SHP77 treated with DMSO at 0.1 percent for 48 hours (cell line): ENCODE measurements at regions not wholly inside any gene's neighbourhood (a gene's known extent, or its start where the extent isn't known, plus 50 kb on each side); places are given as distances from the start of the nearest gene placed in this dataset.

Experiments used
- DNase-seq: peaks from one replicate; lab custom pipeline; 2025; lab: John Stamatoyannopoulos, UW

DNA sequence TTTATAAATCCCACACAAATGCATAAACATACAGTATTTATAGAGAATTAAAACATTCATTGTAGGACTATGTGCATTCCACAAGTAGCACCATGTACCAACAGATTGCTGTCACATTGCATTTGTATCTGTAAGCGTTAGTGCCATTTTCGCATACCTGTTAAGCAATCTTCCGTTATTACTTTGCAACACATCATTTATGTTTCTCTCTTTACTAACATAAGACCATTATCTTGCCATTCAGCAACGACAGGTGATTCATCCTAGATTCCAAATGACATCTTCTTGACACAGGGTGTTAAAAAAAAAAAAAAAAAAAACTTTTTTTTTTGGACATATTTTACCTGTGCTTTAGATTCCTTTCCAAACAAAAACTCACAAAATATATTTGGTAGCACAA lies 511.8 kb downstream of the ELAVL2 start:
- no peak for DNase-seq

GRCh38 chr9:23319092-23319491 lies 506.9 kb downstream of the ELAVL2 start:
- DNase-seq, result no peak

GRCh38 chr9:23321049-23321448 lies 505.0 kb downstream of the ELAVL2 start:
- DNase-seq, result peak; percentile 18

DNA sequence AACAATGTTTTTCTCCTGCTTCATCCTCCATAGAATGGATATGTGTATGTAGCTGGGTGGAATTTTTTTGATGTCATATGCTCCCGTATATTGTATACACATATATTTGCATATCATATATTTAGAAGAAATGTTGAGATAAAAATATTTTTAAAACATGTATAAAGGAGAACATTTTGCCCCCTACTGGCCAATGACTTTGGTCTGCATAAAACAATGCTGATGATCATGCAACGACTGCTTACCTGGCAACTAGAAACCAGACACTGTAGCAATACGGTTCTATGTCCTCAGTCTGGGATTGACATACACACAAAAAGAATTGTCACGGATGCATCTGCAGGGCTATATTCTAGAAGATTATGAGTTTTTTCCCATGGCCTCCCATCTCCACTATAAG lies 503.6 kb downstream of the ELAVL2 start:
- DNase-seq, result no peak

DNA sequence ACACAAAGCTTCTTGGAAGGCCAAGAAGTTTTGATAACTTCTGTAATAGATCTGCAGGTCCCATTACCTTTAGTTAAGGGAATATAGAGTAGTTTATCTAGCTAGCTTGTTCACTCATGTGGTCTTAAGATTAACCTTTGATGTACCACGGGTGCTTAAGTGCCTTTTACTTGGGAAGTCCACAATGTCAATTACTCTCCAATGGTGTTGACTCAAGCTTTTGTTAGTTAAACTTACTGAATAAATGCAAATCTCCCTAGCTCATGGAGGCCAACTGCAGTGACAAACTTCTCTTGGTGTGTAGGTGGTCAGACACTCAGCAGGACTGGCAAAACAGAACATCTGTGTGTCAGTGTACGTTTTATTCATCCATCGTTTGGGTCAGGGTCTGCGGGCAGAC lies 501.5 kb downstream of the ELAVL2 start:
- no peak for DNase-seq

DNA sequence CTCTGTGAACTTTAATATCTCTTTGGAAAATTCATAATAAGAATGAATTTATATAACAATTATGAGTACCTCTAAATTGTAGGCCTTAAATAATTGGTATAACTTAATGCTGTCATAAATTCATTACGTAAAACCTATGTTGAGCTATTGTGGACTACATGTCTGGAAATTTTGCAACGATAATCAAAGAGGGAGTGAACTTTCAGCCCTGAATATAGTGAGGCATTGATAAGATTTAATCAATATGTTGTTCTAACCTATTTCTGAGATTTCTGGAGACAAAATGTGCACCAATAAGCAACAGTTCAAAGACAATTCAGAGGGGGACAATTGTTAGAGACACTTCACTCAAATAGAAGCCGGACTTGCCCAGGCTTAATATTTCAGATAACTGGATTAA lies 499.4 kb downstream of the ELAVL2 start:
- no peak for DNase-seq

GRCh38 chr9:23341346-23341745 lies 484.7 kb downstream of the ELAVL2 start:
- DNase-seq, result no peak

GRCh38 chr9:23342291-23342690 lies 483.7 kb downstream of the ELAVL2 start:
- DNase-seq, result no peak

GRCh38 chr9:23343226-23343625 lies 482.8 kb downstream of the ELAVL2 start:
- DNase-seq, result no peak

GRCh38 chr9:23361096-23361495 lies 464.9 kb downstream of the ELAVL2 start:
- DNase-seq, result no peak

GRCh38 chr9:23372703-23373102 lies 453.3 kb downstream of the ELAVL2 start:
- DNase-seq, result no peak

GRCh38 chr9:23375511-23375910 lies 450.5 kb downstream of the ELAVL2 start:
- DNase-seq, result no peak

DNA sequence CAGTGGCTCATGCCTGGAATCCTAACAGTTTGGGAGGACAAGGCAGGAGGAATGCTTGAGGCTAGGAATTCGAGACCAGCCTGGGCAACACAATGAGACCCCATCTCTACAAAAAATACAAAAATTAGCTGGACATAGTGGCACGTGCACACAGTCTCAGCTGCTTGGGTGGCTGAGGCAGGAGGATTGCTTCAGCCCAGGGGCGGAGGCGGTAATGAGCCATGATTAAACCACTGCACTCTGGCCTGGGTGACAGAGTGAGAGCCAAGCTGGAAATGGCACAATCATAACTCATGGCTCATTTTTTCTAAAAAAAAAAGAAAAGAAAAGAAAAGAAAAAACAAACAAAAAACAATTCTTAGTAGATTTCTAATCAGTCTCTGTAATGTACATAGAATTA lies 446.2 kb downstream of the ELAVL2 start:
- DNase-seq, result no peak

DNA sequence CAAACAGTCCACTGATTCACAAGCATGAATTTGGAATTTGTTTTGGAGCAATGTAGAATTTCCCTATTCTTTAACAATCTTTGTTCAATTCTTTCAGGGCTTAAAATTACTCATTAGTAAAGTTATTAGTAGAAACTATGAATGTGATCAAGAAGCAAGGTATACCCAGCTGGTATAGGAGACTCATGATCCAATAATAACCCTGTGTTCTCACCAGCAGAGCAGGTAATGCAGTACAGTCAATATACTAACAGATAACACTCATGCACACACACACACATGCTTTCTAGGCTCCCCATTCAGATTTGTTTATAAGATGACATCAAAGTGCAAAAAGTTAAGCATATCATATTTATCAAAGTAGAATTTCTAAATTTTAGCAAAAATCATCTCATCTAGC lies 445.2 kb downstream of the ELAVL2 start:
- no peak for DNase-seq

- DNase-seq, result no peak
These were observed 443.6 kb downstream of the ELAVL2 start for GRCh38 chr9:23382418-23382817.

DNA sequence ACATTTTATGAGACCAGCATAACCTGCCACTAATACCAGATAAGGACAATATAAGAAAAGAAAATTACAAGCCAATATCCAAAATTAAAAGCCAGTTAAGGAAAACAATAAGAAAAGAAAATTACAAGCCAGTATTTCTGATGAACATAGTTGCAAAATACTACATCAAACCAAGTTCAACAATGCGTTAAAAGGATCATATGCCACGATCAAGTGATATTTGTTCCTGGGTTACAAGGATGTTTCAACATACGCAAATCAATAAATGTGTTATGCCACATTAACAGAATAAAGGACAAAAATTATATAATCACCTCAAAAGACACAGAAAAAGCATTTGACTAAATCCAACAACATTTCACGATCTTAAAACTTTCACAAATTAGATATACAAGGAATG lies 431.9 kb downstream of the ELAVL2 start:
- DNase-seq, result no peak

DNA sequence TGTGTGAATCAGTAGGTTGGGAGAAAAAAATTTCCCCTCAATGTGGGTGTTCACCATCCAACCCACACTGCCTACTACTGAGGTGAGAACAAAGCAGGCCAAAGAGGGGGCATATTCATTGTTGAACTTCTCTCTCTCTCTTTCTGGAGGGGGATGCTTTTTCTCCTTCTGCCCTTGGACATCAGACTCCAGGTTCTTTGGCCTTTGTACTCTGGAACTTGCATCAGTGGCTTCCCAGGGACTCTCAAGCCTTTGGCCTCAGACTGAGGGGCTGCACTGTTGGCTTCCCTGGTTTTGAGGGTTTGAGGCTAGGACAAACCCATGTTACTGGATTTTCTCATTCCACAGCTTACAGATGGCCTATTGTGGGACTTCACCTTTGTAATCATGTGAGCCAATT lies 417.2 kb downstream of the ELAVL2 start:
- DNase-seq, result no peak

DNA sequence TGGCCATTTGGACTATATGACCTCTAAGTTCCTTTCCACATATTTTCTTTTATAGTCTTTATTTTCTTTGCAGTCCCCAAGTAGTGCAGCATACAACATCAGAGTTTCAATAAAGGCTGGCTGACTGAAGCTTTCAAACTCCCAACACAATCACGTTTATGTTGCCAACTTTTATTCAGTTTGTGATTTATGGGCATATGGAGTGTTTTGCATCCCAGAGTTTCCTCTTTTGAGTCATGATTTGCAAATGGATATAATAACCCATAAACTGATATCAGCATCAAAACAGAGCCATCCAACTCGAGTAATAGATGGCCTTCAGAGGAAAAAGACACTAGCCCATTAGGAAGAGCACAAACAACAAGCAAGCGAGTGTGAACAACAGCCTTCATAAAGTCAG lies 414.0 kb downstream of the ELAVL2 start:
- no peak for DNase-seq

DNA sequence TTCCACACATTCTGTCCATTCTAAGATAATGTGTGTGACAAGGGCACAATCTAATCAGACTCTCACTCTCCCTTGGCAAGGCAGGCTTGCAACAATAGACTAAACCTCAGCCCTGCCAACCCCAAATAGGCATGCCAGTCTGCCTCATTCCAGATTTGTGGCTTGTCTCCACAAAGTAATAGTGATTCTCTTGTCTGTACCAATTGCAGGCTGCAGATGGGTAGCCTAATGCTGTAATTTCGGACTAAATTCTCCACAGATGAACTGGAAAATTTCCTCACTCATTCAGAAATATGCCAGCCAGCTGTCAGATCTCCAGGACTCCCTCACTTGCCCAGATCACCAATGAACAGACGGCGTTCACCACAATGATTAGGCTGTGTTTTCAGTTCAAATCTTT lies 413.6 kb downstream of the ELAVL2 start:
- DNase-seq, result no peak

DNA sequence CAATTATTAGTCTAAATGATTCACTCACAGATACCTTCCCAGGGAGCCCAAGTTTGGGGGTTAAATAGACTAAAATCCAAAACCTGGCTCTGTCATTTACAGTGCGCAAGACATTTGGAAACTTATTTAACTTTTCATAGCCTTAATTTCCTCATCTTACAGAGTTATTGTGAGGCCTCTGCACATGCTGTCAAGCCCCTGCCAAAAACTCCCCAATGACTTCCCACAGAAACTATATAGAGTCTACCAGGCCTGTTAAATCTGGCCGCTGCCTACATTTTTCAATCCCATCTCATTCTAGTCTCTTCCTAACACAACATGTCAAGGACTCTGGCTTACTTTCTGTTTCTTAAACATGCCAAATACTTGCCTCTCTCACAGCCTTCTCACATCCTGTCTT lies 412.5 kb downstream of the ELAVL2 start:
- no peak for DNase-seq

- no peak for DNase-seq
These were observed 402.0 kb downstream of the ELAVL2 start for GRCh38 chr9:23423999-23424398.

GRCh38 chr9:23426144-23426543 lies 399.9 kb downstream of the ELAVL2 start:
- no peak for DNase-seq

GRCh38 chr9:23431459-23431858 lies 394.6 kb downstream of the ELAVL2 start:
- DNase-seq, result no peak

DNA sequence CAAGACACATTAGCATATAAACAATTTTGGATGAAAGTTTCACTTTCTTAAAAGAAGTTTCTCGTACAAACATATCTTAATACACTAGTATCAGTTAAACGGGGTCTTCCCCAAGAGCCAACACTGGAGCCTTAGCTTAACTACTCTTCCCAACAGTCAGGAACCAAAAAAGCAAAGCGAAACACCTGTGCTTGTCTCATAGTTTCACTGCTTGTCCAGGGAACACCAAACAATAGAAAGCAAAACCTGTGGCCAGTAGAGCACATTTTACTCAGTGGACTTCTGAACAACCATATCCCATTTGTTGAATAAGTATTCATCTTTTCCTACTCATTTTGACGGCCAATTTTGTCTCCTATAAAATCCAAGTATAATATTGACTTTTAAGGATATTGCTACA lies 391.4 kb downstream of the ELAVL2 start:
- no peak for DNase-seq

DNA sequence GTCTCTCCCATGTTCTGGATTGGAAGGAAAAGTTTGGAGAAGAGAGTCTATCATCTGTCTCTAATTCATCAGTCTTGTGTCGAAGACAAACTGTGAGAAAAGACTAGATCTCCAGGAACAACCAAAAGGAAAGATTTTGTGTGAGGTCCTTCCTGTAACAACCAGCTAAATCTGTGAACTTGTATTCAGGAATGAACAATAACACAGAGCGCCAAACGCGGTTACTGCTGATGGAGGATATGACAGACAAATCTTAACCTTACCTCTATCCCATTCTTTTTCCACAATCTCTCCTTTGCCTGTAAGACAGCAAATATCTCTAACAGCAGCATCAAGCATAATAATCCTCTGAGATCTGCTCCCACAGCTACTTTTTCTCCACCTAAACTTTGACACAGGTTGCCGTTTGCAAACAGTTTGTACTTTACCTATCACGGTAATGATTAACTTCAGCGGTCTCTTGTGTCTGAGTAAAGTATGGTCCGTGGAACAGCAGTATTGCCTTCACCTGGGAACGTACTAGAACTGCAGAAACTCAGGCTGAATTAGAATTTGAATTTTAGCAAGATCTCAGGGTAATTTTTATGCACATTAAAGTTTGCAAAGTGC lies 387.6 kb downstream of the ELAVL2 start:
- DNase-seq, result no peak
